ENCODE measurements at regions not wholly inside any gene's neighbourhood (a gene's known extent, or its start where the extent isn't known, plus 50 kb on each side); places are given as distances from the start of the nearest gene placed in this dataset.

DNA sequence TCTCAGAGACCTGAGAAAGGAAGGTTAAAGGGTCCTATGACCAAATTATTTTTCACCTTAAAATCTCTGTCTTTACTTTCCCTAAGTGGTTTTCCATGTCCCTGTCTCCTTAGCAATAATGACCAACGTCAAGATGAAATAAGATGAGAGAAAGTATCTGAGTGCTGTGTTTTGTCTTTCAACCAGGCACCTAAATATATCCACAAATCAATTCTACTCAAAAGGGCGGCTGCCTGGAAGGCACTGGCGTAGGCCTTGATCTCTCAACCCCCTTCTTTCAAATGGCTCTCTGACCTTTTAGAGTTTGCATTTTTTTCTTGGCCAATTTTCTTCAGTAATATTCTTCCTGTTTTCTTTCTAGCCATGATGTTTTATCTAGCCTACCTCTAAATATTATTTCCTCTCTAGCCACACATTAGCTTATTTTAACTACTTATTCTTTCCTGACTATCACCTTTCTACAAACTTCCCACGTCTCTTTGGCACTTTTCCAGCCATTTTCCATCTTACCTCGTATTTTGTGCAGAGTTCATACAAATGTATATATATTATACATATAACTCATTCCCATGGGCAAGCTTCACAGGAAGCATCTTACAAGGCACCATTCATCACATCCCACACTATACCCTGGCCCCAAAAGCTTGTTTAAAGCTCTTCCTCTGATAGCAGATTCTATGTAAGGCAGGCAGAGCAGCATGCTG, 204.5 kb downstream of the SNX18 start:
- no peak for TF ChIP-seq POLR2A (IDR thresholded peaks at IDR 0.05)
- TF ChIP-seq, protein P1, sequence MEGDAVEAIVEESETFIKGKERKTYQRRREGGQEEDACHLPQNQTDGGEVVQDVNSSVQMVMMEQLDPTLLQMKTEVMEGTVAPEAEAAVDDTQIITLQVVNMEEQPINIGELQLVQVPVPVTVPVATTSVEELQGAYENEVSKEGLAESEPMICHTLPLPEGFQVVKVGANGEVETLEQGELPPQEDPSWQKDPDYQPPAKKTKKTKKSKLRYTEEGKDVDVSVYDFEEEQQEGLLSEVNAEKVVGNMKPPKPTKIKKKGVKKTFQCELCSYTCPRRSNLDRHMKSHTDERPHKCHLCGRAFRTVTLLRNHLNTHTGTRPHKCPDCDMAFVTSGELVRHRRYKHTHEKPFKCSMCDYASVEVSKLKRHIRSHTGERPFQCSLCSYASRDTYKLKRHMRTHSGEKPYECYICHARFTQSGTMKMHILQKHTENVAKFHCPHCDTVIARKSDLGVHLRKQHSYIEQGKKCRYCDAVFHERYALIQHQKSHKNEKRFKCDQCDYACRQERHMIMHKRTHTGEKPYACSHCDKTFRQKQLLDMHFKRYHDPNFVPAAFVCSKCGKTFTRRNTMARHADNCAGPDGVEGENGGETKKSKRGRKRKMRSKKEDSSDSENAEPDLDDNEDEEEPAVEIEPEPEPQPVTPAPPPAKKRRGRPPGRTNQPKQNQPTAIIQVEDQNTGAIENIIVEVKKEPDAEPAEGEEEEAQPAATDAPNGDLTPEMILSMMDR (IDR thresholded peaks at IDR 0.05) = no peak

All from stomach (tissue), 4 donors.